ENCODE measurements at regions not wholly inside any gene's neighbourhood (a gene's known extent, or its start where the extent isn't known, plus 50 kb on each side); places are given as distances from the start of the nearest gene placed in this dataset.

DNA sequence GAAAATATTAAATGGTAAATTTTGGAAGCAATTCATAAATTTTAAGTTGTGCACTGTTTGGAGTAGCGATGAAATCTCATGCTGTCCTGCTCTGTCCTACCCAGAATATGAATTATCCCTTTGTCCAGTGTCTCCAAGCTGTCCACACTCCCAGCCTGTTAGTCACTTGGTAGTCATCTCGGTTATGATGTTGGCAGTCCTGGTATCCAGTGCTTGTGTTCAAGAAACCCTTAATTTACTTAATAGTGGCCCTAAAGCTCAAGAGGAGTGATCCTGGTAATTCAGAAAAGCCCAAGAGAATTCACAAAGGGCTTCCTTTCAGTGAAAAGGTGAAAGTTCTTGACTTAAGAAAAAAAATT lies 71.8 kb upstream of the STAM2 start (continued):
- TF ChIP-seq, protein P1, sequence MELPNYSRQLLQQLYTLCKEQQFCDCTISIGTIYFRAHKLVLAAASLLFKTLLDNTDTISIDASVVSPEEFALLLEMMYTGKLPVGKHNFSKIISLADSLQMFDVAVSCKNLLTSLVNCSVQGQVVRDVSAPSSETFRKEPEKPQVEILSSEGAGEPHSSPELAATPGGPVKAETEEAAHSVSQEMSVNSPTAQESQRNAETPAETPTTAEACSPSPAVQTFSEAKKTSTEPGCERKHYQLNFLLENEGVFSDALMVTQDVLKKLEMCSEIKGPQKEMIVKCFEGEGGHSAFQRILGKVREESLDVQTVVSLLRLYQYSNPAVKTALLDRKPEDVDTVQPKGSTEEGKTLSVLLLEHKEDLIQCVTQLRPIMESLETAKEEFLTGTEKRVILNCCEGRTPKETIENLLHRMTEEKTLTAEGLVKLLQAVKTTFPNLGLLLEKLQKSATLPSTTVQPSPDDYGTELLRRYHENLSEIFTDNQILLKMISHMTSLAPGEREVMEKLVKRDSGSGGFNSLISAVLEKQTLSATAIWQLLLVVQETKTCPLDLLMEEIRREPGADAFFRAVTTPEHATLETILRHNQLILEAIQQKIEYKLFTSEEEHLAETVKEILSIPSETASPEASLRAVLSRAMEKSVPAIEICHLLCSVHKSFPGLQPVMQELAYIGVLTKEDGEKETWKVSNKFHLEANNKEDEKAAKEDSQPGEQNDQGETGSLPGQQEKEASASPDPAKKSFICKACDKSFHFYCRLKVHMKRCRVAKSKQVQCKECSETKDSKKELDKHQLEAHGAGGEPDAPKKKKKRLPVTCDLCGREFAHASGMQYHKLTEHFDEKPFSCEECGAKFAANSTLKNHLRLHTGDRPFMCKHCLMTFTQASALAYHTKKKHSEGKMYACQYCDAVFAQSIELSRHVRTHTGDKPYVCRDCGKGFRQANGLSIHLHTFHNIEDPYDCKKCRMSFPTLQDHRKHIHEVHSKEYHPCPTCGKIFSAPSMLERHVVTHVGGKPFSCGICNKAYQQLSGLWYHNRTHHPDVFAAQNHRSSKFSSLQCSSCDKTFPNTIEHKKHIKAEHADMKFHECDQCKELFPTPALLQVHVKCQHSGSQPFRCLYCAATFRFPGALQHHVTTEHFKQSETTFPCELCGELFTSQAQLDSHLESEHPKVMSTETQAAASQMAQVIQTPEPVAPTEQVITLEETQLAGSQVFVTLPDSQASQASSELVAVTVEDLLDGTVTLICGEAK (IDR thresholded peaks at IDR 0.05): no peak
- TF ChIP-seq, protein P1 (CRISPR knock-in tag; IDR thresholded peaks at IDR 0.05): no peak
- TF ChIP-seq ETV5 (CRISPR knock-in tag; IDR thresholded peaks at IDR 0.05; ENCODE audit: low read depth): no peak
